OCI-LY1 (cell line): ENCODE measurements at regions not wholly inside any gene's neighbourhood (a gene's known extent, or its start where the extent isn't known, plus 50 kb on each side); places are given as distances from the start of the nearest gene placed in this dataset.

Source experiments
- CTCF ChIP-seq: fragments of 200-600 bp; sonication (generic), shearing (Covaris generic); IDR thresholded peaks from 2 replicates; pipeline ENCODE4 v1.5.1; 2017; ENCODE audit warnings: mild to moderate bottlenecking, antibody characterized with exemption, low read length, moderate library complexity, mixed read lengths
- EZH2 ChIP-seq: fragments of 200-600 bp; sonication (generic), shearing (Covaris generic); IDR thresholded peaks from 2 replicates; pipeline ENCODE4 v1.8.0; 2017; ENCODE audit warnings: borderline replicate concordance, mixed run types, mild to moderate bottlenecking, antibody characterized with exemption, low read length, moderate library complexity, mixed read lengths

GRCh38 chr13:42420304-42420703 is 148.4 kb downstream of the AKAP11 start:
- TF ChIP-seq CTCF (no peak), EZH2 (no peak)
